CD14-positive monocyte (primary cell): ENCODE measurements at regions not wholly inside any gene's neighbourhood (a gene's known extent, or its start where the extent isn't known, plus 50 kb on each side); places are given as distances from the start of the nearest gene placed in this dataset.

Source experiments
- DNase-seq, 3 donors: peaks; one replicate each; pipeline ENCODE4 v3.0.0-alpha.2; 2011 to 2022
- H2AFZ ChIP-seq: 2 replicates; pipeline ENCODE4 v1.6.0; 2012; ENCODE audit warnings: mild to moderate bottlenecking, low read depth, low read length, inconsistent platforms; ENCODE audit not compliant: insufficient read depth, poor library complexity, severe bottlenecking
- H3K27ac ChIP-seq, 2 donors: 1 replicate in 1 of 2; 2 replicates in 1 of 2; pipeline ENCODE4 v1.5.1; 2012 to 2013; ENCODE audit warnings: low read length in 2 of 2, control low read depth in 1 of 2, inconsistent platforms in 1 of 2, low read depth in 1 of 2, mild to moderate bottlenecking in 1 of 2
- H3K27me3 ChIP-seq, 2 donors: one replicate each; pipeline versions ENCODE4 v1.6.0 to v1.6.1; 2011 to 2013; ENCODE audit warnings: low read length in 2 of 2; ENCODE audit not compliant: control insufficient read depth in 2 of 2, insufficient read depth in 2 of 2
- H3K36me3 ChIP-seq, 2 donors: replicated peaks in 1 of 2; 1 replicate in 1 of 2; 2 replicates in 1 of 2; pipeline versions ENCODE4 v1.5.1 to v1.6.1; 2012 to 2013; ENCODE audit warnings: low read length in 2 of 2, control low read depth in 1 of 2, inconsistent platforms in 1 of 2, mild to moderate bottlenecking in 1 of 2; ENCODE audit not compliant: insufficient read depth in 2 of 2, control insufficient read depth in 1 of 2
- H3K4me1 ChIP-seq, 2 donors: 1 replicate in 1 of 2; 2 replicates in 1 of 2; pipeline versions ENCODE4 v1.5.1 to v1.6.1; 2012 to 2013; ENCODE audit warnings: low read length in 2 of 2, control low read depth in 1 of 2, inconsistent platforms in 1 of 2, mild to moderate bottlenecking in 1 of 2, moderate library complexity in 1 of 2; ENCODE audit not compliant: insufficient read depth in 2 of 2, control insufficient read depth in 1 of 2
- H3K4me2 ChIP-seq: replicated peaks from 2 replicates; pipeline ENCODE3; 2012; ENCODE audit warnings: low read length, moderate library complexity, mild to moderate bottlenecking; ENCODE audit not compliant: poor library complexity, severe bottlenecking; ENCODE audit errors: extremely low read depth
- H3K4me3 ChIP-seq, 3 experiments: fragments of 200-600 bp in 1 of 3; sonication (generic) in 1 of 3; replicated peaks in 1 of 3; 1 replicate in 2 of 3; 2 replicates in 1 of 3; pipeline ENCODE4 v1.5.1; 2011 to 2013; ENCODE audit warnings: low read length in 3 of 3, mild to moderate bottlenecking in 3 of 3, control low read depth in 2 of 3, low read depth in 2 of 3, inconsistent platforms in 1 of 3, moderate library complexity in 1 of 3
- H3K79me2 ChIP-seq: 2 replicates; pipeline ENCODE4 v1.6.0; 2012; ENCODE audit warnings: mild to moderate bottlenecking, control low read depth, inconsistent platforms, low read length, moderate library complexity; ENCODE audit not compliant: insufficient read depth
- H3K9ac ChIP-seq: 2 replicates; pipeline ENCODE4 v1.6.0; 2017; ENCODE audit warnings: low read length, mild to moderate bottlenecking; ENCODE audit not compliant: insufficient read depth, poor library complexity, severe bottlenecking
- H3K9me3 ChIP-seq, 2 donors: replicated peaks in 1 of 2; 1 replicate in 1 of 2; 2 replicates in 1 of 2; pipeline versions ENCODE4 v1.5.1 to v1.6.1; 2012 to 2013; ENCODE audit warnings: low read length in 2 of 2, control low read depth in 1 of 2; ENCODE audit not compliant: control insufficient read depth in 1 of 2, insufficient read depth in 1 of 2
- H4K20me1 ChIP-seq: 2 replicates; pipeline ENCODE4 v1.6.0; 2012; ENCODE audit warnings: mild to moderate bottlenecking, low read length, control low read depth, moderate library complexity; ENCODE audit not compliant: insufficient read depth
- H3K27ac Mint-ChIP-seq, 7 donors: one replicate each; pipeline ENCODE4 v1.8.0; 2020; ENCODE audit warnings: mild to moderate bottlenecking in 7 of 7, mixed read lengths in 7 of 7, moderate library complexity in 6 of 7, inconsistent platforms in 2 of 7
- H3K27me3 Mint-ChIP-seq, 3 donors: one replicate each; pipeline ENCODE4 v1.8.0; 2021 to 2022; ENCODE audit warnings: low read depth in 3 of 3, mild to moderate bottlenecking in 3 of 3, mixed read lengths in 3 of 3, moderate library complexity in 3 of 3, inconsistent platforms in 1 of 3
- H3K36me3 Mint-ChIP-seq, 2 donors: one replicate each; pipeline ENCODE4 v1.8.0; 2020; ENCODE audit warnings: mixed read lengths in 2 of 2, inconsistent platforms in 1 of 2, mild to moderate bottlenecking in 1 of 2
- H3K4me1 Mint-ChIP-seq: one replicate; pipeline ENCODE4 v1.8.0; 2020; ENCODE audit warnings: mild to moderate bottlenecking, mixed read lengths
- H3K4me3 Mint-ChIP-seq, 2 donors: one replicate each; pipeline ENCODE4 v1.8.0; 2020; ENCODE audit warnings: mild to moderate bottlenecking in 2 of 2, mixed read lengths in 2 of 2, moderate library complexity in 1 of 2
- H3K9me3 Mint-ChIP-seq, 7 donors: one replicate each; pipeline ENCODE4 v1.8.0; 2020 to 2022; ENCODE audit warnings: mixed read lengths in 7 of 7, mild to moderate bottlenecking in 6 of 7, moderate library complexity in 6 of 7, inconsistent platforms in 2 of 7
- WGBS: methylation state at CpG from one replicate; pipeline ENCODE4 v1.1.5; 2013; ENCODE audit warnings: missing lambda C conversion rate; ENCODE audit not compliant: insufficient coverage; 5-methylcytosine and 5-hydroxymethylcytosine counted together
- intact Hi-C, 2 donors: fragments of 100-400 bp; cut with micrococcal nuclease; formaldehyde crosslinking; loops; one replicate each; pipeline versions ENCODE4 v1.15.0 to v1.15.1; 2023
- TF ChIP-seq, protein P1 (sequence below): fragments of 200-600 bp; IDR thresholded peaks from one replicate; pipeline ENCODE4 v1.8.0; 2022; ENCODE audit warnings: antibody characterized with exemption, mild to moderate bottlenecking

DNA sequence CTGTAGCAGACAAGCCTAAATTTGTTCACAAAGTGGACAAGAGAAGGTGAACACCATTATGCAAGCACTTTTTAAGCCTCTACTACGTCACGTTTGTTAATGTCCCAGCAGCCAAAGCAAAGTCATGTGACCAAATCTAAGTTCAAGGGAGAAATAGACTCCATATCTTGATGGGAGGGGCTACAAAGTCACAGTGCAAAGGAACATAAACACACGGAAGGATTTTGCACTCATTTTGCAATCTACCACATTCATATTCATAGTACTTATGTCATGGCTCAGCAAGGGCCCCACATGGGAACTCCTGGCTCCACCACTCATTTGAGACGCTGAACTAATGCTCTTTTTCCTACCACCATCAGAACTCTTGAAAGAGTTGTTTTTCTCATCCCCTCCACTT, 139.0 kb upstream of the JADE1 start:
- TF ChIP-seq, protein P1, sequence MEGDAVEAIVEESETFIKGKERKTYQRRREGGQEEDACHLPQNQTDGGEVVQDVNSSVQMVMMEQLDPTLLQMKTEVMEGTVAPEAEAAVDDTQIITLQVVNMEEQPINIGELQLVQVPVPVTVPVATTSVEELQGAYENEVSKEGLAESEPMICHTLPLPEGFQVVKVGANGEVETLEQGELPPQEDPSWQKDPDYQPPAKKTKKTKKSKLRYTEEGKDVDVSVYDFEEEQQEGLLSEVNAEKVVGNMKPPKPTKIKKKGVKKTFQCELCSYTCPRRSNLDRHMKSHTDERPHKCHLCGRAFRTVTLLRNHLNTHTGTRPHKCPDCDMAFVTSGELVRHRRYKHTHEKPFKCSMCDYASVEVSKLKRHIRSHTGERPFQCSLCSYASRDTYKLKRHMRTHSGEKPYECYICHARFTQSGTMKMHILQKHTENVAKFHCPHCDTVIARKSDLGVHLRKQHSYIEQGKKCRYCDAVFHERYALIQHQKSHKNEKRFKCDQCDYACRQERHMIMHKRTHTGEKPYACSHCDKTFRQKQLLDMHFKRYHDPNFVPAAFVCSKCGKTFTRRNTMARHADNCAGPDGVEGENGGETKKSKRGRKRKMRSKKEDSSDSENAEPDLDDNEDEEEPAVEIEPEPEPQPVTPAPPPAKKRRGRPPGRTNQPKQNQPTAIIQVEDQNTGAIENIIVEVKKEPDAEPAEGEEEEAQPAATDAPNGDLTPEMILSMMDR: no peak
- WGBS: 80% methylated on average over 3 of the region's 4 CpGs
- H3K36me3 ChIP-seq: no peaks in the 10 kb centered on the region
- H4K20me1 ChIP-seq: no peaks in the 10 kb centered on the region
- no peaks in the 10 kb centered on the region for H3K4me1 Mint-ChIP-seq
- no peaks in the 10 kb centered on the region for H3K4me1 ChIP-seq
- no peak overlapping the region for H3K27ac ChIP-seq
- no peak for DNase-seq
- H3K9ac ChIP-seq: no peak overlapping the region
- intact Hi-C loops: no loop called here
- no peak overlapping the region for H3K4me2 ChIP-seq
- no peaks in the 10 kb centered on the region for H3K27me3 Mint-ChIP-seq
- H3K9me3 ChIP-seq: peaks cover 0 to 14% of the 10 kb centered on the region in 2 donors
- H3K4me3 ChIP-seq: no peak overlapping the region
- no peaks in the 10 kb centered on the region for H3K36me3 Mint-ChIP-seq
- no peaks in the 10 kb centered on the region for H3K27me3 ChIP-seq
- no peak overlapping the region for H3K4me3 Mint-ChIP-seq
- no peak overlapping the region for H2AFZ ChIP-seq
- H3K9me3 Mint-ChIP-seq: peaks cover 0 to 19% (median 8%) of the 10 kb centered on the region in 7 donors
- no peak overlapping the region for H3K27ac Mint-ChIP-seq
- H3K79me2 ChIP-seq: no peaks in the 10 kb centered on the region

DNA sequence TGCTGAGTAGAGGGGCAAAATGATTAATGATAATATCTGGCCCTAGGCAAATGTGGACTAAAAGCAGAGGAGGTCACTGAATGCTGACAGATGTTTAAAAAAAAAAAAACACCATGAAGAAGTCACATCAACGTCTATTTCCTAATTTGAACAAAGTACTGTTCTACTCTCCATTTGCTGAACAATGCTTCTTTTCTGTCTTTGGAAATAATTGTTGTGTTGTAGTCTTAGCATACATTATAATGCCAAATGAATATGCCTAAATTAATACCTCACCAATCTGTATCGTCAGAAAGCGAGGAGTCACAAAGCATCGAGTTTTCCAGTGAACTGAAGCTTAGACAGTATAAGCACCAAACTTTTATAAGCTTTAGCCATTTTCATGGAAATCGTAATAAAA, 140.9 kb upstream of the JADE1 start:
- Histone ChIP-seq H4K20me1 (no peaks in the 10 kb centered on the region), H3K9me3 (peaks cover 0 to 13% of the 10 kb centered on the region in 2 donors), H3K9ac (no peak overlapping the region), H3K4me1 (no peaks in the 10 kb centered on the region), H3K4me2 (no peak overlapping the region), H3K27ac (no peak overlapping the region), H3K4me3 (no peak overlapping the region), H3K36me3 (no peaks in the 10 kb centered on the region), H3K79me2 (no peaks in the 10 kb centered on the region), H3K27me3 (no peaks in the 10 kb centered on the region), H2AFZ (no peak overlapping the region)
- no peak for DNase-seq
- TF ChIP-seq, protein P1: no peak
- intact Hi-C loops: no loop called here
- H3K9me3 Mint-ChIP-seq: peaks cover 0 to 18% (median 9%) of the 10 kb centered on the region in 7 donors
- no peak overlapping the region for H3K27ac Mint-ChIP-seq
- H3K36me3 Mint-ChIP-seq: no peaks in the 10 kb centered on the region
- no peaks in the 10 kb centered on the region for H3K4me1 Mint-ChIP-seq
- WGBS: 93% methylated on average over 2 of the region's 5 CpGs
- no peak overlapping the region for H3K4me3 Mint-ChIP-seq
- H3K27me3 Mint-ChIP-seq: peaks cover 0 to 2% (median 0%) of the 10 kb centered on the region in 3 donors
